Suppressor macrophage treated with lipopolysaccharide for 1 hour (primary cell): ENCODE measurements at regions not wholly inside any gene's neighbourhood (a gene's known extent, or its start where the extent isn't known, plus 50 kb on each side); places are given as distances from the start of the nearest gene placed in this dataset.
"Not testable (repeated sequence)": the region's sequence is repeated elsewhere in the genome, so short reads cannot be mapped to it uniquely, and the experiment has no call there.

Experiments
- DNase-seq, 3 donors: peaks; one replicate each; pipeline ENCODE4 v3.0.0-alpha.2; 2020 to 2022

DNA sequence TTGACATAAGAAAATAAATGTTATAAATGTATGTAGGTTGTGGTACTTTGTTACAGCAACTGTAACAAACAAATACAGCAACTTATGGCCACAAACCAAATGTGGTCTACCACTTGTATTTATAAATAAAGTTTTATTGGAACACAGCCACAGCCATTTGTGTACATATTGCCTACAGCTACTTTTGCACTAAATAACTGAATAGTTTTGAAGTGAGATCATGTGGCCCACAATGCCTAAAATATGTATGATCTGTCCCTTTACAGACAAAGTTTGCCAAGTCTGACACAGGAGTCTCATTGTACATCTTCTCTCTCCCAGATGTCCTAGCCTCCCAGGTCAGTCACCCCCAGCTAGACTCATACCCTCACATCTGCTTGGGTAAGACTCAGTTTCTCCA, 283.6 kb upstream of the PRDM9 start:
- DNase-seq, result no peak

DNA sequence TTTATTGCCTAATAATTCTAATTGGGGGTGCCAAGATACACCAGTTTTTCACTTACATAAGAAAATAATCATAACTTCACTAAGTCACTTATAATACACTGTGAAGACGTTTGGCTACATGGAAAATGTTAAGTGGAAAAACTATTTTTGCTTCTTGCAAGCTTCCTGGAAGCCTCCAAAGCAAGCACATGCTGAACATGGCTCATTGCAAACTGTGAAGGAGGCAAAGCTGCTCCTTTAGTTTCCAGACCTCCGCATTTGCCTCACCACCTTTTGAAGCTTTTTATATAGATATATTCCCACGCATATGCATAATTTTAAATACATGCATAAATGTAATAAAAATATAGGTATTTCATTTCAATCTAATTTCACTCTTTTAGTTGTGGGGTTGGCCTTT, 285.6 kb upstream of the PRDM9 start:
- no peak for DNase-seq

DNA sequence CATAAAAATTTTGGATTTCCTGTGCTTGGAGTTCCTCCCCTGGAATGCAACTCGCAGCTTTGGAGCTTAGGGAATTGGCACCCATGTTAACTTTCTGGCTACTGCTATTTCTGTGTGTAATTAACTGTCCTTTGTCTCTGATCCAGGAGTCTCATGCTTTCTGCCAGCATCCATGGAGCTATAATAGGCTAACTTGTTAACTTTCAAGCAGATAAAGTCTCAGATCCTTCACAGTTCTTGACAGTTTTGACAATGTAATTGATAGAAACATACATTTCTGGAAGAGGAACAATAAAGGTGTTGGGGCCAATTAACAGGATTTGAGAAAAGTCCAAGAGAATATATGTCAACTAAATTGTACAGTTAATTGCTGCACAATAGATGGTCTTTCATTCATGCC, 290.2 kb upstream of the PRDM9 start:
- no peak for DNase-seq

DNA sequence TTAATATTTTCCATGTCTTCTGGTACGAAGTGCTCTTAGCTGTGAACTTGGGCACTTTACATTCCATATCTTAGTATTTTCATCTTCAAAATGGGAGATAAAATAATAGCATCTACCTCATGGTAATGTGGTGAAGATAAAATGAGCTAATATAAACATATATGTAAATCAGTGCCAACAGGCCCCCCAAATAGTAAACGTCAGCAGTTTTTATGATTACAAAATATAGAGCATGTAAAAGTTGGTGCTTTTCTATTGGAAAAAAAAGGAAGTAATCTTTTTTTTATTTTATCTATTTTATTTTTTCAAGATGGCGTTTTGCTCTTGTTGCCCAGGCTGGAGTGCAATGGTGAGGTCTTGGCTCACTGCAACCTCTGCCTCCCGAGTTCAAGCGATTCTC, 291.1 kb upstream of the PRDM9 start:
- no peak for DNase-seq

DNA sequence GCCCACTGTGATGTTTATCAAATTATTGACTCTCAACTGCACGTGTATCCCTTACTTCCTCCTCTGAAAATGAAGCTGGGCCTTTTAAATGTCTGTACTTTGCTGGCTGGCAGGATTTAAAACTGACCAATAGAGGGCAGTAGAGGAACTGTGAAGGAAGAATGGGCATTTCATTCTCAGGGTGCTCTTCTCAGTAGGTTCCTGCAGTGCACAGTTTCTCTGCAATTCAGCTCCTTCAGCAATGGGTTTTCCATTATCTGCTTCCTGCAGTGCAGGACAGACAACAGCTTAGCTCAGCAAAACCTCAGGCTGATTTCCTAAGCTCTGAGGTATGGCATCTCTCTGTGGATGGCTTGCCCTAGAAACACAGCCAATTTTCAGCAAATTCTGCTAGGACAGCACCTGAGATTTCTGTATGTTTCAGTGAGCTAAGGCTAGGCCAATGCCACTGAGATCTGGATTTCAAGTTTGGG, 298.4 kb upstream of the PRDM9 start:
- peak; percentile 40 to 59 (median 55) for DNase-seq

DNA sequence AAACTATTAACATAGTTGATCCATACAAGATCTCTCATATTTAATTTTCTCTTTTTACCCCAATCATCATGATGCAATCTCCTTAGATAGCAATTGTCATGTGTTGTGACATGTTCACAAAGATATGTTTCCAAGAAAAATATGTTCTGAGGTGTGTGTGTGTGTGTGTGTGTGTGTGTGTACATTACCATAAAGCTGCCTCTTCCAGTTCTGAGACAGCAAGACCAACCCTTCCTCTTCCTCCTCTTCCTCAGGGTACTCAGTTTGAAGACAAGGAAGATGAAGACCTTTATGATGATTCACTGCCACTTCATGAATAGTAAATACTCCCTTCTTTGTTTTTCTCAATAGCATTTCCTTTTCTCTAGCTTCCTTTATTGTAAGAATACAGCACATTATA, 303.3 kb upstream of the PRDM9 start:
- no peak for DNase-seq

DNA sequence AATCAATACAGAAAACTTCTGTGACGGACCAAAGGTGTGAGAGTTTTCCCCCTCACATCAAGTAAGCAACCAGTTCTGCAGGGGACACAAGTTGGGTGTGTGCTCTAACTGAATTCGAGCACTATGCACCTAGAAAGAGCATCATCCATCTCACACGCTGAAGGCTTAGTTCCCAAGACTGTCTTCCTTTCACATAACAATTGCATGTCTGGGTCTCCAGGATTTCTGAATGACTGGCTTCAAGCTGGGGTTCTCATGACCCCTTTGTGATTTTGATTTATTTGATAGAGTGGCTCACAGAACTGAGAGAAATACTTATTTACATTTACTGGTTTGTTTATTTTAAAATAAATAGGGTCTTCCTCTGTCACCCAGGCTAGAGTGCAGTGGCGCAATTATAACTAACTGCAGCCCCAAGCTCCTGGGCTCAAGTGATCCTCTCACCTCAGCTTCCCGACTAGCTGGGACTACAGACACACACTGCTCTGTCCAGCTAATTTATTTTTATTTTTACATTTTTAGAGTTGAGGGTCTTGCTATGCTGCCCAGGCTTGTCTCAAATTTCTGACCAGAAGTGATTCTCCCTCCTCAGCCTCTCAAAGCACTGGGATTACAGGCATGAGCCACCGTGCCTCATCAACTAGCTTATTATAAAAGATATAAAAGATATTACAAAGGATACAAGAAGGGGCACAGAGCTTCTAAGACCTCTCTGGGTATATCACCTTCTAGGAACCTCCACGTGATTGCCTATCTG, 316.7 kb upstream of the CDH12 start:
- no peak for DNase-seq

DNA sequence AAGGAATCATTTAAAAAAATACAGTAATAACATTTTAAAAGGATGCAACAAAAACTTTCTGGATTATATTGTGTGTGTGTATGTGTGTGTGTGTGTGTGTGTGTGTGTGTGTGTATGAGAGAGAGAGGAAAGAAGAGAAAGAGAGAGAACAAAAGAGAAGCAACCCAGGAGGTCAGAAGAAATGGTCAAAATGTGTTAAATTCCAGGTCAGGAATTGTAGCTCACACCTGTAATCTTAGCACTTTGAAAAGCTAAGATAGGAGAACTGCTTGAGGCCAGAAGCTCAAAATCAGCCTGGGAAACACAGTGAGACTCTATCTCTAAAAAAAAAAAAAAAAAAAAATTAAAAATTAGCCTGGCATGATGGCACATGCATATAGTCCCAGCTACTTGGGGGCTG, 311.8 kb upstream of the CDH12 start:
- DNase-seq, result no peak

DNA sequence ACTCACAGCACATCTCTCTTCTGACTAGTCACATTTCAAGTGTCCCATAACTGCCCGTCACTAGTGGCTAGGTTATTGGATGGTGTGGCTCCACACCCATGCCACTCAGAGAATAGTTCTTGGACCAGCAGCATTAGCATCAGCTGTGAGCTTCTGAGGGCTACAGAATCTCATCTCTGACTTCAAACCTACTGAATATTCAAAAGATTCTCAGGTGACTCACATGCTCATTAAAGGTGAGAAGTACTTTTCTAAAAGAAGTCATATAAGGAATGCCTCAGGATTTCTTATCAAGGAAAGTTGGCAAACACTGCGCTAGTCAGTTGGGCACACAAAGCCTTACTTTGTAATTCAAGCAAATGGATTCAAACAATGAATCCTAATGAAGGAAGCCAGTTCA, 305.0 kb upstream of the CDH12 start:
- no peak for DNase-seq

DNA sequence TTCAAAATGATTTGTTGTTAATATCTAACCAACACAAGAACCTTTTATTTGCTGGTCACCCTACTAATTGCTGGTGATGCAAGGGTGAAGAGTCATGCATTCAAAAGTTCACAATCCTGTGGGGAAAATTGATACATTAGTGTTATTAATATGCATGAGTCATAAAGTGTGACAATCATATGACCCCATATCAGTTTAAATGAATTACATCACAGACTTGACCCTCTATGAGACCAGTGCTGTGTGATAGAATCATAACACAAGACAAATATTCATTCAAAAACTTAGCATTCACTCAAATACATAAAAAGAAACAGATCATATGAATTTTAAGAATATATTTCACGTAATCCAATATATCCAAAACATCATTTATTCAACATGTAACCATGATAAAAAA, 304.6 kb upstream of the CDH12 start:
- DNase-seq, result no peak

DNA sequence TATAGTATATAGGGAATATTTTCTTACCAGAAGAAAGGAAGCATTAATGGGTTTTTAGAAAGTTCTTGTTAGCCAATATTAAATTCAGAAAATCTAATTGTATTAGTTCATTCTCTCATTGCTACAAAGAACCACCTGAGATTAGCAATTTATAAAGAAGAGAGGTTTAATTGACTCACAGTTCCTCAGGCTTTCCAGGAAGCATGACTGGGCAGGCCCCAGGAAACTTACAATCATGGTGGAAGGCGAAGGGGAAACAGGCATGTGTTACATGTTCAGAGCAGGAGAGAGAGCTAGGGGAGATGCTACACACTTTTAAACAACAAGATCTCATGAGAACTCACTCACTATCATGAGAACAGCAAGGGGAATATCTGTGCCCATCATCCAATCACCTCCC, 304.0 kb upstream of the CDH12 start:
- DNase-seq, result no peak

DNA sequence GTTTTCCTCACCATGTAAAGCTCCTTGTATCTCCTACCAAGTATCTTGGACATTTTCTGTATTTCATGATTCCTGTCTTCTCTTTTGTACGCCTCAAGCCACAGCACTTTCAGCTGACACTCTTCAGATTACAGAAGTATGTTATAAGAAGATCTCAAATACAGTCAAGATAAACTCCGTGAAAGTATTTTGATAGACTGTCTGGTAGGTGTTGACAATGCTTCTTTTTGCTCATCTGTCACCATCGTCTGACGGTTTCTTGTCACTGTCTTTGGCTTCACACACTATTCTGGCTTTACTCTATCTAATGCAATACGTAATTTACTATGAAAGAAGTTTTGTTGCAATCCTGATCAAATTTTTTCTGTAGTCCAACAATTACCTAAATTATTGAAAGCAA, 294.5 kb upstream of the CDH12 start:
- DNase-seq, result no peak

DNA sequence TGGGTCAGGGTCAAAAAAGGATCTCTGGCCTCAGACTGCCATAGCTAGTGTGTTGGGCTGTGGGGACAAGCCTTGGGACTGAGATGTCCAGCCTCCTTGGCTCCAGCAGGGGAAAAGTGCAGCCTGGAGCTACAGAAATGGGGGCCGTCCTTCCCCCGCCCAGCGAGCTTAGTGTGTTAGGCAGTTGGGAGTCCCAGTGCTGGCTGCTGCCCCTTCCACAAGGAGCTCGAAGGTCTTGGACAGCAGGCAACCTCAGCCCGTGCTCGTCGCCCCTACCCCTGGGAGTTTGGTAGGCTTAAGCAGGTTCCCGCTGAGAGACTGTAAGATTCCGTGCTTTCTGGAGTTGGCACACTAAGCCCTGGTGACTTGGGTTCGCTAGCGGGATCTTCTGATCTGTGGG, 293.0 kb upstream of the CDH12 start:
- DNase-seq, result no peak

DNA sequence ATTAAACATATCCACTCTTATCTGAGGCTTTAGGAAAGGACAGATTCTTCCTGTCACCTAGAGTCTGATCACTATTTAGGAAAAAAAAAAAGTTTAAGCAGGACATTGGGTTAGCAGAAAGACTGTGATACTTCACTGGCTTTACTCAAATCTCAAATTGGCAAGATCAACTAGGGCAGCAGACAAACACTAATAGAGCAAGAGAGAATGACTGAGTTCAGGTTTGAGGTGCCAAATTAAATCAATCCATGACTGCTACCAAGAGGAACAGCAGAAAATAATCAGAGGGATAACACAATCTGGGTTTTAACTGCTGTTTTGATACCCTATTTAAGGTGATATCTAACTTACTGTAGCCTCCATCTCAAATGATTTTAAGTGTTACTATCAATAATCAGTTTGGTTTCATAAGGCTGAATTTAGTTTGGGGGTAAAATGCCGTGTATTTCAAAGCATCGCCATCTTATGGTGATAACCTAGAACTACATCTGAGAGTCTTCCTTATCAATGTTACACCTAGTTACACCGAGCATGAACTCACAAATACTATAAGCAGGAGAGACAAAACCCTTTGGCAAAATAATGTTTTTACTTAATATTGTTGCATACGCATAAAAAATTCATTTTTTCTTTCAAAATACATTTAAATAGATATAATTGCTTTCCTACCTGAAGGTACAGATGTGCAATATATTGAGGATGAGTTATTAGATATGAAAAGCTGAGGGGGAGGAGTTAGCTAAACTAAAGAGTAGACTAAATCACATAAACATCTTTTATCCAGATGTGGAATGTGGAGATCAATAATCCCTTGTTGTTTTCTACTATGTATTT, 286.4 kb upstream of the CDH12 start:
- peak in 1 of 3 donors; percentile 15 for DNase-seq

DNA sequence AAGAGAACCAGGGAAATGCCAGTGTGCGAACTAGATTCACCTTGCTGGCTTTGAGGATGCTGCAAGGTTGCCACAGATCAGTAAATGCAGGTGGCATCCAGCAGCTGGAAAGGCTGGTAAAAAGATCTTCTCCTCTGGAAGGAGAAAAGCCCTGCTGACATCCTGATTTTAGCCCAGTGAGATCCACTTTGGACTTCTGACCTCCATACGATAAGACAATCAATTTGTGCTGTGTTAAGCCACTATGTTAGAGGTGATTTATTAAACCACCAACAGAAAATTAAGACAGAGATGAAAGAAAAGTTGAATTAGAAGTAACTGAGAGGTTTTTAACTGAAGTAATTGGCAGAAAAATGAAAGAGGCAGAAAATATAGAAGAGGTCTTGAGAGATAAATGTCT, 283.8 kb upstream of the CDH12 start:
- DNase-seq, result no peak

DNA sequence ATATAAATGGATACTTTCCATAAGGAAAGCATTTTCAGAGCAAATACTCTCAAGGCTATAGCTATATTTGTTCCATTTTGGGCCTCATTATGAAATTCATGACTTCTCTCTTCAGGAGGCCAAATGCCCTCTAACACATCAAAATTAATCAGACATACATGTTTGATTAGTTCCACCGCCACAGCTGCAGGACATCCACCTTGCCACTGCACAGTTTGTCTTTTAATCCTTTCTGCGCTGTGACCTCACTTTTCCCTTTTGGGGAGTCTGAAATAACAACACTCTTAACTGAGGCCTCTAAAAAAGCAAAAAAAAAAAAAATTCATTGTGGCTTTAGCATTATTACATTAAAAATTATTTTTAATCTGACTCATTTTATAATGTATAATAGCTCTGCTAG, 279.1 kb upstream of the CDH12 start:
- no peak for DNase-seq

DNA sequence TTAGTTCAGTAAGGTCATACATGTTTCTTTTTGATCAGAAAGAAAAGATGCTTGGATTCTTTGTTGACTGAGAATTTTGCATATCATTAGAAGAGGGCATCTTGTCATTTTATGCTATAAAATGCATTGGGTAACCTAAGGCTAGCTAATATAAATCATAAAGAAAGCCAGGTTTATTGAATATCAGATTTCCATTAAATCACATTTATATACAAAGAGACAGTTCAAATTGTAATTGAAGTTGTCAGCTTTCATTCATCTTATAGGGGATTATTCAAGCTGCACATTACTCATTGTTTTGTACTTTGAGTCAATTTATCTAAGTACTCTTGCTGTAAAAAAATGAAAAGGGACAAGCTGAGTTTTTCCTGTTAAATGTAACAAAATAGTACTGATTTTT, 259.1 kb upstream of the CDH12 start:
- DNase-seq, result no peak

DNA sequence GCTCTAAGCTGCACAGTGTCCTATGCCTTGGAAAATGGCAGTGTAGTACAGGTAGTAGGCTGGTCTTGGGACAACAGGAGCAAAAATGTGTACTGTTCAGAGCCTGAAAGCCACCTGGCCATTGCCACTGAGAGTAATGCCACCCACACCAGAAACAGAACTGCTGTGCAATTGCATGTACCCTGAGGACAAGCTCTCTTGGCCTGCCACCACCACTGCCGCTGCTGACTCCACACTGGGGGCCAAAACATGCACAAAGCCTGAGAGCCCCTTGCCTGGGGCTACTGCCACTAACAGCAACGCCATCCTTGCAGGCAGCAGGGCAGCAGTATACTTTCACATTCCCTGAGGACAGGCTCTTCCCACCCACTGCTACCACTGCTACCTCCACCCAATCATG, 251.9 kb upstream of the CDH12 start:
- DNase-seq, result no peak

DNA sequence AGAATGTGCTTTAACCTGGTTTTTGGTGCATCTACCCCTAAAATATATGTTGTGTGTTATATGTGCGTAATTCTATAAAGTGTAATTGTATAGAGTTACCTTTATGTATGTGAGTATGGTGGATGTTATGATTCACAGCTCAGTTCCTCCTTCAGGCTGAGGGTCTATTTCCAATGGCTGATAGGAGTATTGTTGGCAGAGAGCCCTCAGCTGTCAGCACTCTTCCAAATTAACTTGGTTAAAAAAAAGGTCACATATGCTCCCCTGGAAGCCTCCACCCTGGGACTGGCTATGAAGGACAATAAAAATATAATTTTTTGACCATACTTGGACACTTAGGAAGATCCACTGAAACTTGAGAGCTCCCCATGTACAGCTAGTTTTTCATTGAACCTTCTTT, 250.4 kb upstream of the CDH12 start:
- no peak for DNase-seq

DNA sequence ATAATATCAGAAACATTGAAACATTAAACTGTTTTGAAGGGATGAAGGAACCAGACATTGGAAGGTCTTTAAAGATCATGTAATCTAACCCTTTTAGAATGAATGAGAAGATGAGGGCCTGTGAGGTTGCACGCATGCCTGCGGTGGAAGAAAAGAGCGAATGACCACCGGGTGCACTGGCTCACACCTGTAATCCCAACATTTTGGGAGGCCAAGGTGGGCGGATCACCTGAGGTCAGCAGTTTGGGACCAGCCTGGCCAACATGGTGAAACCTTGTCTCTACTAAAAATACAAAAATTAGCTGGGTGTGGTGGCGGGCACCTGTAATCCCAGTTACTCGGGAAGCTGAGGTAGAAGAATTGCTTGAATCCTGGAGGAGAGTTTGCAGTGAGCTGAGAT, 242.3 kb upstream of the CDH12 start:
- DNase-seq, result not testable (repeated sequence)

DNA sequence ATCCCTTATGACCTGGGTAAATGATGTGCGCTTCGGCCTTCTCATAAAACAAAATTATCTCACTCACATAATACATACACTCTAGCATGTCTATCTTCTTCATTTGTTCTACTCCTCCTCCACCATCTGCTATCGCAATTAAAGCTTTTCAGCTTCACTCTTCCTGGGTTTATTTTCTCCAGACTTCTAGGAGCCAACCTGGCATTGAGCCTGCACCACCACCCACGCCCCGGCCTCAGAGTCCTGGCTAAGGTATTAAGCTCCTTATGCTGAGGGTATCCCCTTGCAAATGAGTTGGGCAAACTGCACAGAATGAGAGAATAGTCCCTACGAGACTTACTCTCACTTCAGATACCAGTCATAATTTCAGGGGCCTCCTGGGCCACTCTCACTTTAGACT, 236.1 kb upstream of the CDH12 start:
- DNase-seq, result no peak

DNA sequence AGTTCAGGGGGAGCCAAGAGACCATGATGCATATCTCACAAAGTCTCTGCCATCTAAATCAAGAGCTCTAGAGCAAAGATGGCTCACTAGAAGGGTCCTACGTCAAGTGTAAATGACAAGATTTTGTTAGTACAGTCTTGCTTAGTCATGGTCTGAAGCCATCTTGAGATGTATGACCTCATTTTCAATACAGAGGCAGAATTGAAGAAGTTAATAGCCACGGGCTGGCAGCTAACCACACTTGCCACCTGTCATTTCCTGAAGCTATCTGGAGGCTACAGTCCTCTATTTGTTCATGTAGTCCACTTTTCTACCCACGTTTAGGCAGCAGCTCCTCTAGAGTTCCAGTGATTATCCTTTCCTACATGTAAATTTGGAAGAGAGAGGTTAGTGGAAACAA, 231.7 kb upstream of the CDH12 start:
- DNase-seq, result no peak

DNA sequence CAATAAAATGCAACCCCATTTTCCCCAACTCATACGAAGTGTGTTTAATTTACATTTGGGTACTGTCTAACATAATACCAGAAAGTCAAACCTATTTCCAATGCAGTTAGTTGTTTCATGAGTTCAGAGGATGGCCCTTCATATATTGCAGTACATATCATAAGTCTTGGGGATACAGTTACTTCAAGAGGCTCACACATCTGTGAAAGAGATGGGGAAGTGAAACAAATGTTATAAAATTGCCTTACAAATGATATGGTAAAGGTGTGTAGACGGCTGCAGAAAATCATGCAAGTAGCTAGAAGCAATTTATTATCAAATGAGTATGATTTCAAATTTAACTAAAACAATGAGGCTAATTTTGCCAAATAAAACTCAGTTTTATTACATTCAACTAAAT, 219.0 kb upstream of the CDH12 start:
- DNase-seq, result no peak

DNA sequence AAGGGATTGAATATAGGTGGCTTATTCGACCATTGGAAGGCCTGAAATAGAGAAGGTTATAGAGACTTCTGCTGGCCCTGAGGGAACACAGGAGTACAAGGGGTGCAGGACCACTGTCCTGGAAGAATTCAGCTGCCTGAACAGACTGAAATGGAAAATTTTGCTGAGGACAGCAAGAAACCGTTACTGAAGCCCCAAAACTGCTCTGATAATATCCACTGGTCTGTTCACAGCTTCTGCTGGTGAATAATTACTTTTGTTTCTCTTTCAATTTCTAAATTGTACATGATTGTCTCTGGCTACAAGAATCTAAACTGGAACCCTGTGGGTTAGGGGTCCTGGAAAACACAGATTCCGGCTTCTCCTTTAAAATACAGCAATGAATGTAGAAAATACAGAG, 218.5 kb upstream of the CDH12 start:
- DNase-seq, result no peak

DNA sequence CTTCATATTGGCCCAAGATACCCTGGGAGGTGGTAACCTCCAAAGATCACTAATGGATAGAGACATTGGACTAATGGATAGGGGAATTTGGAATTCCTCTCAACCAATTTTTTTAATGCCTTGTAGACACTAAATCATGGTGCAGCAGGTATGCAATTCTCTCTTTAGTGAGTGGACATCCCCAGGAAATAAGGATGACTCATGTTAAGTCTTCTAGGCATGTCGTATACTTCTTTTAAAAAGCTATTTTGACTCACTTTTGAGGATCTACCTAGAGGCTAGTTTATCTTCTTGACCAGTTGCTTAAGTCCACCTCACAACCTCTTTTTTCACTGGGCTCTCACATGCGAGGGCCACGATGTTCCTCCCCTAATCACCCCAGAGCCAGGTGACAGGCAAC, 211.6 kb upstream of the CDH12 start:
- DNase-seq, result no peak
